ENCODE measurements at regions not wholly inside any gene's neighbourhood (a gene's known extent, or its start where the extent isn't known, plus 50 kb on each side); places are given as distances from the start of the nearest gene placed in this dataset.
"Not testable (repeated sequence)": the region's sequence is repeated elsewhere in the genome, so short reads cannot be mapped to it uniquely, and the experiment has no call there.

GRCh38 chr22:47367993-47368945 lies 605.8 kb downstream of the TBC1D22A start:
- DNase-seq: no peak

- DNase-seq: no peak
Observed at GRCh38 chr22:47367107-47367690, 604.7 kb downstream of the TBC1D22A start.

- no peak for DNase-seq
Observed at GRCh38 chr22:47366026-47366767, 603.7 kb downstream of the TBC1D22A start.

GRCh38 chr22:47361247-47361646 lies 598.8 kb downstream of the TBC1D22A start:
- no peak for DNase-seq

GRCh38 chr22:47357493-47357892 lies 595.0 kb downstream of the TBC1D22A start:
- no peak for DNase-seq

GRCh38 chr22:47357086-47357485 lies 594.6 kb downstream of the TBC1D22A start:
- DNase-seq: no peak

GRCh38 chr22:47356511-47357011 lies 594.1 kb downstream of the TBC1D22A start:
- DNase-seq: no peak

- DNase-seq: no peak
Observed at GRCh38 chr22:47355776-47356510, 593.5 kb downstream of the TBC1D22A start.

- no peak for DNase-seq
Observed at GRCh38 chr22:47355388-47355725, 592.9 kb downstream of the TBC1D22A start.

GRCh38 chr22:47354668-47355387 lies 592.4 kb downstream of the TBC1D22A start:
- no peak for DNase-seq

- no peak for DNase-seq
Observed at GRCh38 chr22:47352920-47353700, 590.7 kb downstream of the TBC1D22A start.

- DNase-seq: no peak
Observed at GRCh38 chr22:47351836-47352579, 589.6 kb downstream of the TBC1D22A start.

GRCh38 chr22:47346287-47346686 lies 583.8 kb downstream of the TBC1D22A start:
- DNase-seq: not testable (repeated sequence)

- no peak for DNase-seq
Observed at GRCh38 chr22:47345025-47345424, 582.6 kb downstream of the TBC1D22A start.

GRCh38 chr22:47344414-47344813 lies 582.0 kb downstream of the TBC1D22A start:
- DNase-seq: no peak

GRCh38 chr22:47343611-47344010 lies 581.2 kb downstream of the TBC1D22A start:
- DNase-seq: no peak

- DNase-seq: no peak
Observed at GRCh38 chr22:47342446-47342845, 580.0 kb downstream of the TBC1D22A start.

GRCh38 chr22:47341464-47341863 lies 579.0 kb downstream of the TBC1D22A start:
- DNase-seq: no peak

- no peak for DNase-seq
Observed at GRCh38 chr22:47340851-47341436, 578.5 kb downstream of the TBC1D22A start.

GRCh38 chr22:47337161-47337621 lies 574.7 kb downstream of the TBC1D22A start:
- no peak for DNase-seq
